ENCODE measurements at regions not wholly inside any gene's neighbourhood (a gene's known extent, or its start where the extent isn't known, plus 50 kb on each side); places are given as distances from the start of the nearest gene placed in this dataset.

DNA sequence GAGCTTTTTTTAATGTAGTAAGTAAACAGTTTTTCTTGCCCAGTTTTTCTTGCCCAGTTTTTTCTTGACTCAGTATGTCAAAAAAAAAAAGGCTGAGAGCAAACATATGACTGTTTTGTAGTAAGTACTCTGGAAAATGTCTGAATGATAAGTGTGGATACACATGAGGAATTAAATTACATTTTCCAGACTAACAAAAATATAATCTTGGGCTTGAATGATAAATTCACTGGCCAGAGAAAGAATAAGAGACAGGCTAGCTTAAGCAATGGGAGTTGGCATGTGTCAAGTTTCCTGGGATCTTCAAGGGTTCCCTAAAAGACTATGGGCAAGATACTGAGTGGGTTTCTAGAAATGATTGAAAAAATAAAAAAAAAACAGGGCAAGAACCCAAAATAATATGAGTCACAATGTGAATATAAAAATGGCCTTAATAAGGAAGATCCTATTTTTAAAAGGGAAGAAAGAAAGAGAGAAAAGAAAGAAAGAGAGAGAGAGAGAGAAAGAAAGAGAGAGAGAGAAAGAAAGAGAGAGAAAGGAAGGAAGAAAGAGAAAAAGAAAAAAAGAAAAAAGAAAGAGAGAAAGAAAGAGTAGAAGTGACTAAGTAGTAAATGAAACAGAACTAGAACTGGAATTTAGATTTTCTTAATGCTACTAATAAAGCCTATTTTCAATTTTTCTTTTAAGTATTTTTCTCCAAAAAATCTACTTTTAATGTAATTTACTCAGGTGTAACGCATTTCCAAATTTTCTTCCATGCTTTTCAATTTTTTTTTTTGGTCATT lies 60.2 kb downstream of the TFPI2 start:
- TF ChIP-seq, protein P1, sequence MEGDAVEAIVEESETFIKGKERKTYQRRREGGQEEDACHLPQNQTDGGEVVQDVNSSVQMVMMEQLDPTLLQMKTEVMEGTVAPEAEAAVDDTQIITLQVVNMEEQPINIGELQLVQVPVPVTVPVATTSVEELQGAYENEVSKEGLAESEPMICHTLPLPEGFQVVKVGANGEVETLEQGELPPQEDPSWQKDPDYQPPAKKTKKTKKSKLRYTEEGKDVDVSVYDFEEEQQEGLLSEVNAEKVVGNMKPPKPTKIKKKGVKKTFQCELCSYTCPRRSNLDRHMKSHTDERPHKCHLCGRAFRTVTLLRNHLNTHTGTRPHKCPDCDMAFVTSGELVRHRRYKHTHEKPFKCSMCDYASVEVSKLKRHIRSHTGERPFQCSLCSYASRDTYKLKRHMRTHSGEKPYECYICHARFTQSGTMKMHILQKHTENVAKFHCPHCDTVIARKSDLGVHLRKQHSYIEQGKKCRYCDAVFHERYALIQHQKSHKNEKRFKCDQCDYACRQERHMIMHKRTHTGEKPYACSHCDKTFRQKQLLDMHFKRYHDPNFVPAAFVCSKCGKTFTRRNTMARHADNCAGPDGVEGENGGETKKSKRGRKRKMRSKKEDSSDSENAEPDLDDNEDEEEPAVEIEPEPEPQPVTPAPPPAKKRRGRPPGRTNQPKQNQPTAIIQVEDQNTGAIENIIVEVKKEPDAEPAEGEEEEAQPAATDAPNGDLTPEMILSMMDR (IDR thresholded peaks at IDR 0.05) = no peak
- Histone ChIP-seq H3K9me3 (no peaks in the 10 kb centered on the region), H3K27ac (peak overlapping the region in 1 of 2 donors; percentile 50), H3K36me3 (no peaks in the 10 kb centered on the region), H3K27me3 (replicated peaks; ENCODE audit: insufficient read depth) (no peaks in the 10 kb centered on the region), H3K4me1 (ENCODE audit: control insufficient read depth in 1 of 2, low read depth in 2 of 2) (peaks cover 10 to 11% of the 10 kb centered on the region in 2 donors), H3K4me3 (peak overlapping the region; percentile 2)
- DNase-seq (ENCODE audit: low spot score) (no peak), ATAC-seq (ENCODE audit: insufficient number of reproducible peaks, low FRiP score, low read depth) (no peak)

DNA sequence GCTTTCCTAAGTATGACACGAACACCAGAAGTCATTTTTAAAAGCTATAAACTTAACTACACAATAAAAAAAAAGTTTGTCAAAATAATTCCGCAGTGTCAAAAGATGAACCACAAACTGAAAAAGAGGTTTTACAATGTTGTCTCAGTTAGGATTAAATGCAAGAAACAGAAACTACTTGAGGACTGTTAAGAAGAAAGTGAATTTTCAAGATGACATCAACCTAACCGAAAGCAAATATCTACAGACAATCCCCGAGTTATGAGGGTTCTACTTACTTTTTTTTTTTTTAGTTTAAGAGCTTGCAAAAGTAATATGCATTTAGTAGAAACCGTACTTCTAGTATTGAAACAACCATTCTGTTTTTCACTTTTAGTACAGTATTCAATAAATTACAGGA lies 62.3 kb downstream of the TFPI2 start:
- H3K36me3 ChIP-seq = no peaks in the 10 kb centered on the region
- no peaks in the 10 kb centered on the region for H3K9me3 ChIP-seq
- H3K4me3 ChIP-seq = no peak overlapping the region
- peaks cover 9 to 10% of the 10 kb centered on the region in 2 donors for H3K4me1 ChIP-seq (ENCODE audit: control insufficient read depth in 1 of 2, low read depth in 2 of 2)
- no peak overlapping the region for H3K27ac ChIP-seq
- ATAC-seq (ENCODE audit: insufficient number of reproducible peaks, low FRiP score, low read depth) (no peak), DNase-seq (ENCODE audit: low spot score) (no peak)
- no peaks in the 10 kb centered on the region for H3K27me3 ChIP-seq (replicated peaks; ENCODE audit: insufficient read depth)
- TF ChIP-seq, protein P1 (IDR thresholded peaks at IDR 0.05) = no peak

DNA sequence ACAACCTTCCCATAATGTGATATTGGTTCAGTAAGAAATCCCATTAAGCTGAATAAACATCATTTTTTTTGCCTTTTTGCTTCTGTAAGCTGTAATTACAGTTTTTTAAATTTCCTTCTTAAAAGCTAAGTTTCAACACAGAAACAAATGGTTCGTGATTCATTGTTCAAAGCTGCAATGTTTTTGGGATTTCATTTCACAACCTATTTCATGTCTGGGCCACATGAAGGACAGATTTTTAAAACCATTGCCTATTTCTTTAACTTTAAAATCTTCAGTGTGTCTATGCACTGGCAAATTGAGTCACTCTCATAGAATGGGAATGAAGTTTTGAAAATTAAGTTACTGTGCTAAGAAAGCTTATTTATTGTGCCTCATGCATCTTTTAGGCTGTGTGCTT lies 66.9 kb downstream of the TFPI2 start:
- H3K4me1 ChIP-seq (ENCODE audit: control insufficient read depth in 1 of 2, low read depth in 2 of 2) = no peaks in the 10 kb centered on the region
- TF ChIP-seq, protein P1 (IDR thresholded peaks at IDR 0.05) = no peak
- ATAC-seq (ENCODE audit: insufficient number of reproducible peaks, low FRiP score, low read depth) = no peak
- H3K9me3 ChIP-seq = no peaks in the 10 kb centered on the region
- no peaks in the 10 kb centered on the region for H3K36me3 ChIP-seq
- no peak overlapping the region for H3K4me3 ChIP-seq
- H3K27ac ChIP-seq = no peak overlapping the region
- no peak for DNase-seq (ENCODE audit: low spot score)
- no peaks in the 10 kb centered on the region for H3K27me3 ChIP-seq (replicated peaks; ENCODE audit: insufficient read depth)

DNA sequence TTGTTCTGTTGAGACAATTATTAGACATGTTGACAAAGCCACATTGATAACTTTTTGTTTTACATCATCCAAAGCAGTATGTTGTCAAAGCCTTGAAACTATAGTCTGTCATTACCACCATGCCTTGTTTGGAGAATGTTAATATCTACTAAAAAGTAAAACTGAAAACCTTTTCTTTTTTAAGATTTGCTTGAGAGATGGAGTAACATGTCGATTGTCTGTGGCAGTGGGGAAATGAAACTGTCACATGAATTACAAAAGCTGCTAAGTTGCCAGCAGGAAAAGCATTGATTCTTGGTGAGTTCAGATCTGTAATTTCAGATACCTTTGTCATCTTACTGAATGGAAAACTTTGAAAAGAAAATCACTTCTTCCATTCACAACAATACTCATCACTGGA lies 69.1 kb downstream of the TFPI2 start:
- DNase-seq (ENCODE audit: low spot score) (no peak), ATAC-seq (ENCODE audit: insufficient number of reproducible peaks, low FRiP score, low read depth) (no peak)
- TF ChIP-seq, protein P1 (IDR thresholded peaks at IDR 0.05) = no peak
- Histone ChIP-seq H3K4me1 (ENCODE audit: control insufficient read depth in 1 of 2, low read depth in 2 of 2) (peaks cover 0 to 16% of the 10 kb centered on the region in 2 donors), H3K36me3 (no peaks in the 10 kb centered on the region), H3K9me3 (no peaks in the 10 kb centered on the region), H3K27ac (no peak overlapping the region), H3K4me3 (no peak overlapping the region), H3K27me3 (replicated peaks; ENCODE audit: insufficient read depth) (no peaks in the 10 kb centered on the region)

DNA sequence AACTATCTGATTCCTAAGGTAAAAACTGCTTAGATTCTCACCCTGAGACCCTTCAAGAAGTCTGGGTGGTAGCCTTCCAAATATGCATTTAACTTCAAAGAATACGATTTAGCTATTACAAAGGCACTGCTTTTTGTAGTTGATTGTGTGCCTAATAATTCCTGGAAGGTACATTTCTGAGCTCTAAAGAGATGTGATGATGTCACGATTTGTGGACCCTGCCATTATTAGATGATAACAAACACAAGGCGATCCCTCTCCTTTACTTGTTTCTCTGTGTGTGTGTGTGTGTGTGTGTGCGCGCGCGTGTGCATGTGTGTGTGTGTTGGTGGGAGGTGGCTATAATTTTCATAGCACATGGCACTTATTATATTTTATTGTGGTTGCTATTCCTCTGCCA lies 70.9 kb downstream of the TFPI2 start:
- ATAC-seq (ENCODE audit: insufficient number of reproducible peaks, low FRiP score, low read depth) (no peak), DNase-seq (ENCODE audit: low spot score) (no peak)
- H3K4me1 ChIP-seq (ENCODE audit: control insufficient read depth in 1 of 2, low read depth in 2 of 2) = peaks cover 0 to 20% of the 10 kb centered on the region in 2 donors
- TF ChIP-seq, protein P1 (IDR thresholded peaks at IDR 0.05) = no peak
- no peak overlapping the region for H3K4me3 ChIP-seq
- no peaks in the 10 kb centered on the region for H3K36me3 ChIP-seq
- no peaks in the 10 kb centered on the region for H3K27me3 ChIP-seq (replicated peaks; ENCODE audit: insufficient read depth)
- no peaks in the 10 kb centered on the region for H3K9me3 ChIP-seq
- H3K27ac ChIP-seq = no peak overlapping the region

All from thoracic aorta (tissue), 2 donors.